Upper lobe of right lung (tissue), 1 donor: ENCODE measurements at regions not wholly inside any gene's neighbourhood (a gene's known extent, or its start where the extent isn't known, plus 50 kb on each side); places are given as distances from the start of the nearest gene placed in this dataset.

Source experiments
- ATAC-seq: fragments of 200-7000 bp; cut with Tn5 transposase; one replicate; pipeline ENCODE4 v1.9.1; 2020; ENCODE audit warnings: mild to moderate bottlenecking, moderate library complexity
- DNase-seq: peaks from one replicate; pipeline ENCODE4 v3.0.0-alpha.2; 2020
- H3K27ac ChIP-seq: fragments of 200-600 bp; one replicate; pipeline ENCODE4 v1.8.0; 2022
- H3K27me3 ChIP-seq: fragments of 200-600 bp; one replicate; pipeline ENCODE4 v1.8.0; 2022; ENCODE audit warnings: mild to moderate bottlenecking
- H3K36me3 ChIP-seq: fragments of 200-600 bp; one replicate; pipeline ENCODE4 v1.8.0; 2022
- H3K4me1 ChIP-seq: fragments of 200-600 bp; one replicate; pipeline ENCODE4 v1.8.0; 2022
- H3K4me3 ChIP-seq: fragments of 200-600 bp; one replicate; pipeline ENCODE4 v1.8.0; 2022; ENCODE audit warnings: mild to moderate bottlenecking
- H3K9me3 ChIP-seq: fragments of 200-600 bp; one replicate; pipeline ENCODE4 v1.8.0; 2022
- intact Hi-C: fragments of 100-400 bp; cut with DNase I; formaldehyde crosslinking; loops from one replicate; pipeline ENCODE4 v1.11.0; 2022
- TF ChIP-seq, protein P1 (sequence below): fragments of 200-600 bp; IDR thresholded peaks from one replicate; pipeline ENCODE4 v1.8.0; 2022; ENCODE audit warnings: antibody characterized with exemption
- donor health status: DM: no; HTN: yes; CAD: no; lungs with severe emphysema.

DNA sequence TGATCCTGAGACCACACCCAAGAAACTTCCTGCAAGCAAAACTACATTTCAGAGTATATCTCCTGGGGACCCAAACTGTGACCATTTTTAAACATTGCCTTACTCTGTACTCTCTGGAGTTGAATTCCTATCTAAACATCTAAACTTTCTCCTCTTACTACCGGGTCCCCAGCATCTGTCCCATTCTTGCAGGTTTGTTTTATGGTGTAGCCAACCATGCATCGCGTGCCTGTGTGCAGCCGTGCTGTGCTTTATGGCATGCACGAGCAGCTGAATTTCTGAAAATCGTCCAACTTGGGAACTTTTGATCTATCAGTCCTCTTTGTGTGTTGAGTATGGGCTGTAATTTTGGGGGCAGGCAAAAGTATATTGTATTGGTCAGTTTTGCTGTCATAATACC, 423.8 kb upstream of the DPP6 start:
- no peak for DNase-seq

DNA sequence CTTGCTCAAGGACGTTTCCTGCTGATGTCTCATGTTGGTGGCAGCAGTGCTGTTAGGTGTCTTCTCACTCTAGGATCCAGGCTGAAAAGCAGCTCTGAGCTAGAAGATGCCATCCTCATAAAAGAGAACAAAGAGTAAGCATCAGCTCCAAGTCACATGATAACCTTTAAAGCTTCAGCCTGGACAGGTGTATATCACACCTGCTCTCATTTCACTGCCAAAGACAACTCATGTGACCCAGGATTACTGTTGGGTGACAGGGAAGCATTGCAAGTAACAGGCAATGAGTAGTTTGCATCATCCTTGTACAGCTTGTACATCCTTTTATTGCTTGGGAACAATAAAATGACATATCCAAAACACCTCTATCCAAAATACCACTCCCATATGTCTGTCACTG, 423.4 kb upstream of the DPP6 start:
- DNase-seq (no peak), ATAC-seq (no peak)
- Histone ChIP-seq H3K4me3 (no peak overlapping the region), H3K27ac (no peak overlapping the region), H3K27me3 (no peaks in the 10 kb centered on the region), H3K36me3 (no peaks in the 10 kb centered on the region), H3K9me3 (no peaks in the 10 kb centered on the region), H3K4me1 (no peaks in the 10 kb centered on the region)
- TF ChIP-seq, protein P1, sequence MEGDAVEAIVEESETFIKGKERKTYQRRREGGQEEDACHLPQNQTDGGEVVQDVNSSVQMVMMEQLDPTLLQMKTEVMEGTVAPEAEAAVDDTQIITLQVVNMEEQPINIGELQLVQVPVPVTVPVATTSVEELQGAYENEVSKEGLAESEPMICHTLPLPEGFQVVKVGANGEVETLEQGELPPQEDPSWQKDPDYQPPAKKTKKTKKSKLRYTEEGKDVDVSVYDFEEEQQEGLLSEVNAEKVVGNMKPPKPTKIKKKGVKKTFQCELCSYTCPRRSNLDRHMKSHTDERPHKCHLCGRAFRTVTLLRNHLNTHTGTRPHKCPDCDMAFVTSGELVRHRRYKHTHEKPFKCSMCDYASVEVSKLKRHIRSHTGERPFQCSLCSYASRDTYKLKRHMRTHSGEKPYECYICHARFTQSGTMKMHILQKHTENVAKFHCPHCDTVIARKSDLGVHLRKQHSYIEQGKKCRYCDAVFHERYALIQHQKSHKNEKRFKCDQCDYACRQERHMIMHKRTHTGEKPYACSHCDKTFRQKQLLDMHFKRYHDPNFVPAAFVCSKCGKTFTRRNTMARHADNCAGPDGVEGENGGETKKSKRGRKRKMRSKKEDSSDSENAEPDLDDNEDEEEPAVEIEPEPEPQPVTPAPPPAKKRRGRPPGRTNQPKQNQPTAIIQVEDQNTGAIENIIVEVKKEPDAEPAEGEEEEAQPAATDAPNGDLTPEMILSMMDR, result no peak
- intact Hi-C loops, result no loop called here

More for the DNA sequence above, 423.8 kb upstream of the DPP6 start:
- Histone ChIP-seq H3K4me3 (no peak overlapping the region), H3K9me3 (no peaks in the 10 kb centered on the region), H3K27ac (no peak overlapping the region), H3K36me3 (no peaks in the 10 kb centered on the region), H3K27me3 (no peaks in the 10 kb centered on the region), H3K4me1 (no peaks in the 10 kb centered on the region)
- TF ChIP-seq, protein P1, result no peak
- intact Hi-C loops, result no loop called here
- no peak for ATAC-seq

DNA sequence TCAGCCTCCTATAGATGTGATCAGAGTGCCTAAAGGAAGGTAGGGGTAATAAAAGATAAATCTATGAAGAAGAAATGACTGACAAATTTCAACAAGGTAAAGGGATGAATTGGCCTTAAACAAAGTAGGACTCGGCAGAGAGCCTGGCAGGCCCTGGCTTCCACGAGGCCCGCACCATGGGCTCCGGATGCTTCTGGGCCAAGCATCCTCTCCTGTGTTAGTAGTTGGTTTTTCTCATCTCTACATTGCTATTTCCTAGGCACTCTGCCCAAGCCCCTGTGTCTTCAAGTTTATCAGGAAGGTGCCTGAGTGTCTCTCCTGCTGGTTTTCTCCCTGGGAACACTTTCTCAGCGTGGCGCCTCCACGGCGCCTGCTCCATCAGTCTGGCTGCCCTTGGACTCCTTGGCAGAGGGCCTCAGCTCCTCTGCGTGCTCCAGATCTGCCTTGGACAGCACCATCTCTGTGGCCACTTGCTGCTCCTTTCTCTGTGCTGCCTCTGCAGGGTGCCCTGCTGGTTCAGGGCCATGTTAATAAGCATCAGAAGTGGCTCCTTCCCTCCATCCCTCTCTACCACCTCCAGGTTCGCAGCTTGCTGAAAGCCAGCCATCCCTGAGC, 413.3 kb upstream of the DPP6 start:
- Histone ChIP-seq H3K36me3 (no peaks in the 10 kb centered on the region), H3K4me3 (no peak overlapping the region), H3K9me3 (no peaks in the 10 kb centered on the region), H3K4me1 (no peaks in the 10 kb centered on the region), H3K27ac (no peak overlapping the region), H3K27me3 (no peaks in the 10 kb centered on the region)
- intact Hi-C loops, result no loop called here
- DNase-seq (no peak), ATAC-seq (peak; percentile 35)
- TF ChIP-seq, protein P1, result no peak

DNA sequence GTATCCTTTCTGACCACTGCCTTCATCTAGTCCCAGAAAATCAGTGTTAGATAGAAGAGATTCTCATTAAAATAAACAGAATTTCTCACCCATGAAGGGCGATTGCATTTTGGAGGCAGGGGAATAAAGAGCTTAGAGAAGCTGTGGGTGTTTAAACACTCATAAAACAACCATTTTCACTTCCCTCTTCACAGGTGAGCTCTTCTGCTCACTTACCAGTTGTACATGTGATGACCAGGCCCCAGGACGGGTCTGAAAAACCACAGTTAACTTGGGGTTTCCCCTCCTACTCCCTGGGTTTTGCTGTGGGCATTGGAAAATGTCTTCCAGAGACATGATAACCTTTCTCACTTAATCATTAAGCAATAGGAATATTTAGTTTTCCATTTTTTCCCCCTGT, 411.6 kb upstream of the DPP6 start:
- no peaks in the 10 kb centered on the region for H3K9me3 ChIP-seq
- intact Hi-C loops, result no loop called here
- no peak for ATAC-seq
- H3K4me1 ChIP-seq, result no peaks in the 10 kb centered on the region
- no peak for DNase-seq
- no peak overlapping the region for H3K27ac ChIP-seq
- TF ChIP-seq, protein P1, result no peak
- H3K4me3 ChIP-seq, result no peak overlapping the region
- H3K27me3 ChIP-seq, result no peaks in the 10 kb centered on the region
- H3K36me3 ChIP-seq, result no peaks in the 10 kb centered on the region

DNA sequence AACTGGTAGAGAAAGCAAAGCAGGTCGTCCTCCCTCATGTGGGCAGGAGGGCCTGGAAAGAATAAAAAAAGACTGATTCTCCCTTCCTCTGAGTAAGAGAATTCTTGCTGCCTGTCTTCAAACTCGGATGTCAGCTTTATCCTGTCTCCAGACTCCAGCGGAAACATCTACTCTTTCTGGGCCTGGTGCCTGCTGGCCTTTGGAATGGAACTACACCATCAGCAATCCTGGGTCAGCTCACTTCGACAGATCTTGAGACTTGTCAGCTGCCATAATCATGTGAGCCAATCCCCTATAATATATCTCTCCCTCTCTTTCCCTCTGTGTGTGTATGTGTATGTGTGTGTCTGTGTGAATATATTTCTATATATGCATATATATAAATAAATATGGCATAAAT, 411.0 kb upstream of the DPP6 start:
- Histone ChIP-seq H3K4me1 (no peaks in the 10 kb centered on the region), H3K27ac (no peak overlapping the region), H3K4me3 (no peak overlapping the region), H3K27me3 (no peaks in the 10 kb centered on the region), H3K9me3 (no peaks in the 10 kb centered on the region), H3K36me3 (no peaks in the 10 kb centered on the region)
- DNase-seq (no peak), ATAC-seq (peak; percentile 53)
- intact Hi-C loops, result no loop called here
- TF ChIP-seq, protein P1, result no peak

DNA sequence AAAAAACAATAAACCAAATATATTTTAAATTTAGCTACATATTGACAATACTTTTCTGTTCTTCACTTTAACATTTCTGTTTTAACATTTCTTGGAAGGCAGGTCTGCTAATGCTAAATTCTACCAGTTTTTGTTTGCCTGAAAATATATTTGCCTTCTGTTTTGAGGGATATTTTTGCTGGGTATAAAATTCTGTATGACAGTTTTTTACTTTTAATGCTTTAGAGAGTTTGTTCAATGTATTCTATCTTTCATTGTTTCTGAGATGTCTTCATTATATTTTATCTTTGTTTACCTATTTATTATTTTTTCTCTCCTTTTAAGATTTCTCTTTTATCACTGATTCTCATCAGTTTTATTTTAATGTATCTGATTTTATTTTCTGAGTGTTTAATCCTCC, 409.2 kb upstream of the DPP6 start:
- ATAC-seq (no peak), DNase-seq (no peak)
- Histone ChIP-seq H3K4me1 (no peaks in the 10 kb centered on the region), H3K4me3 (no peak overlapping the region), H3K36me3 (no peaks in the 10 kb centered on the region), H3K9me3 (no peaks in the 10 kb centered on the region), H3K27ac (no peak overlapping the region), H3K27me3 (no peaks in the 10 kb centered on the region)
- TF ChIP-seq, protein P1, result no peak
- intact Hi-C loops, result no loop called here
